ENCODE measurements at regions not wholly inside any gene's neighbourhood (a gene's known extent, or its start where the extent isn't known, plus 50 kb on each side); places are given as distances from the start of the nearest gene placed in this dataset.
A peak's percentile ranks its signal among the peaks of the same experiment; 100 is the strongest.

GRCh38 chr13:109963960-109964563, 177.7 kb upstream of the IRS2 start:
- Histone ChIP-seq H3K4me3 (no peak overlapping the region), H3K27ac (no peak overlapping the region), H3K9me3 (ENCODE audit: low read depth) (no peaks in the 10 kb centered on the region), H3K27me3 (replicated peaks; ENCODE audit: insufficient read depth) (no peaks in the 10 kb centered on the region; the same call in 1 of the 2 replicates), H3K9ac (no peak overlapping the region), H3K36me3 (ENCODE audit: low read depth) (no peaks in the 10 kb centered on the region), H3K79me2 (ENCODE audit: insufficient read depth) (no peaks in the 10 kb centered on the region), H3K4me1 (ENCODE audit: insufficient read depth) (no peaks in the 10 kb centered on the region), H4K20me1 (ENCODE audit: insufficient read depth) (no peaks in the 10 kb centered on the region), H2AFZ (0 out of 2 replicates have a peak overlapping the region, but pooled peaks have one; percentile 33), H3K4me2 (ENCODE audit: unreplicated experiment) (no peak overlapping the region), H3F3A (ENCODE audit: insufficient read depth) (no peaks in the 10 kb centered on the region), H3K9me2 (ENCODE audit: insufficient read depth) (no peaks in the 10 kb centered on the region)
- TF ChIP-seq EZH2phosphoT487 (IDR thresholded peaks at IDR 0.05; ENCODE audit: insufficient read depth, low read depth) (no peak), EZH2 (IDR thresholded peaks at IDR 0.05; ENCODE audit: insufficient read depth, poor library complexity, severe bottlenecking) (no peak)
- WGBS, 2 experiments (ENCODE audit: low coverage in 1 of 2, low lambda C conversion rate in 2 of 2, missing lambda C conversion rate in 2 of 2) = 31 to 32% methylated on average over 13 of the region's 13 CpGs
- peak; percentile 1 for DNase-seq
- in situ Hi-C loops (cut with MboI) = no loop called here

GRCh38 chr13:109963384-109963783, 177.0 kb upstream of the IRS2 start:
- in situ Hi-C loops (cut with MboI) = no loop called here
- Histone ChIP-seq H3K9ac (no peak overlapping the region), H3K27ac (no peak overlapping the region), H3K4me1 (ENCODE audit: insufficient read depth) (no peaks in the 10 kb centered on the region), H3K9me3 (ENCODE audit: low read depth) (no peaks in the 10 kb centered on the region), H3K36me3 (ENCODE audit: low read depth) (no peaks in the 10 kb centered on the region), H3K79me2 (ENCODE audit: insufficient read depth) (no peaks in the 10 kb centered on the region), H3K4me2 (ENCODE audit: unreplicated experiment) (no peak overlapping the region), H3K4me3 (no peak overlapping the region), H3K27me3 (replicated peaks; ENCODE audit: insufficient read depth) (no peaks in the 10 kb centered on the region; the same call in 1 of the 2 replicates), H3K9me2 (ENCODE audit: insufficient read depth) (no peaks in the 10 kb centered on the region), H2AFZ (no peak overlapping the region), H3F3A (ENCODE audit: insufficient read depth) (no peaks in the 10 kb centered on the region), H4K20me1 (ENCODE audit: insufficient read depth) (no peaks in the 10 kb centered on the region)
- 86 to 88% methylated on average over 7 of the region's 7 CpGs for WGBS, 2 experiments (ENCODE audit: low coverage in 1 of 2, low lambda C conversion rate in 2 of 2, missing lambda C conversion rate in 2 of 2)
- TF ChIP-seq EZH2 (IDR thresholded peaks at IDR 0.05; ENCODE audit: insufficient read depth, poor library complexity, severe bottlenecking) (no peak), EZH2phosphoT487 (IDR thresholded peaks at IDR 0.05; ENCODE audit: insufficient read depth, low read depth) (no peak)
- DNase-seq = no peak

- no peaks in the 10 kb centered on the region for H3F3A ChIP-seq (ENCODE audit: insufficient read depth)
Observed at GRCh38 chr13:109959903-109960302, 173.5 kb upstream of the IRS2 start.

GRCh38 chr13:109957875-109958274, 171.5 kb upstream of the IRS2 start:
- H3K4me2 ChIP-seq (ENCODE audit: unreplicated experiment) = no peak overlapping the region
- no peaks in the 10 kb centered on the region for H3K9me3 ChIP-seq (ENCODE audit: low read depth)
- H3K27ac ChIP-seq = no peak overlapping the region
- H3K27me3 ChIP-seq (replicated peaks; ENCODE audit: insufficient read depth) = no peaks in the 10 kb centered on the region
- no peak overlapping the region for H2AFZ ChIP-seq
- no peak overlapping the region for H3K4me3 ChIP-seq
- TF ChIP-seq EZH2 (IDR thresholded peaks at IDR 0.05; ENCODE audit: insufficient read depth, poor library complexity, severe bottlenecking) (no peak), EZH2phosphoT487 (IDR thresholded peaks at IDR 0.05; ENCODE audit: insufficient read depth, low read depth) (no peak)
- H3K9me2 ChIP-seq (ENCODE audit: insufficient read depth) = no peaks in the 10 kb centered on the region
- H3K4me1 ChIP-seq (ENCODE audit: insufficient read depth) = 0 out of 2 replicates have a peak, but pooled peaks cover 6% of the 10 kb centered on the region
- no peak for DNase-seq
- WGBS, 2 experiments (ENCODE audit: low coverage in 1 of 2, low lambda C conversion rate in 2 of 2, missing lambda C conversion rate in 2 of 2) = 69 to 71% methylated on average over 5 of the region's 5 CpGs
- in situ Hi-C loops (cut with MboI) = no loop called here
- no peak overlapping the region for H3K9ac ChIP-seq
- H4K20me1 ChIP-seq (ENCODE audit: insufficient read depth) = no peaks in the 10 kb centered on the region
- no peaks in the 10 kb centered on the region for H3K79me2 ChIP-seq (ENCODE audit: insufficient read depth)
- H3K36me3 ChIP-seq (ENCODE audit: low read depth) = no peaks in the 10 kb centered on the region
- no peaks in the 10 kb centered on the region for H3F3A ChIP-seq (ENCODE audit: insufficient read depth)

More at GRCh38 chr13:109959903-109960302, 173.5 kb upstream of the IRS2 start:
- Histone ChIP-seq H2AFZ (no peak overlapping the region), H4K20me1 (ENCODE audit: insufficient read depth) (no peaks in the 10 kb centered on the region), H3K27me3 (replicated peaks; ENCODE audit: insufficient read depth) (no peaks in the 10 kb centered on the region), H3K9ac (no peak overlapping the region), H3K36me3 (ENCODE audit: low read depth) (no peaks in the 10 kb centered on the region), H3K9me3 (ENCODE audit: low read depth) (no peaks in the 10 kb centered on the region), H3K27ac (no peak overlapping the region), H3K4me1 (ENCODE audit: insufficient read depth) (0 out of 2 replicates have a peak, but pooled peaks cover 6% of the 10 kb centered on the region), H3K9me2 (ENCODE audit: insufficient read depth) (no peaks in the 10 kb centered on the region), H3K4me2 (ENCODE audit: unreplicated experiment) (no peak overlapping the region), H3K79me2 (ENCODE audit: insufficient read depth) (no peaks in the 10 kb centered on the region), H3K4me3 (no peak overlapping the region)
- DNase-seq = no peak
- in situ Hi-C loops (cut with MboI) = no loop called here
- TF ChIP-seq EZH2 (IDR thresholded peaks at IDR 0.05; ENCODE audit: insufficient read depth, poor library complexity, severe bottlenecking) (no peak), EZH2phosphoT487 (IDR thresholded peaks at IDR 0.05; ENCODE audit: insufficient read depth, low read depth) (no peak)
- 32 to 40% methylated on average over 1 of the region's 1 CpG for WGBS, 2 experiments (ENCODE audit: low coverage in 1 of 2, low lambda C conversion rate in 2 of 2, missing lambda C conversion rate in 2 of 2)

All from GM23248 (cell line).